UCSD-AML1 (cell line): ENCODE measurements at regions not wholly inside any gene's neighbourhood (a gene's known extent, or its start where the extent isn't known, plus 50 kb on each side); places are given as distances from the start of the nearest gene placed in this dataset.
"Not testable (repeated sequence)": the region's sequence is repeated elsewhere in the genome, so short reads cannot be mapped to it uniquely, and the experiment has no call there.

Experiments used
- DNase-seq: peaks from one replicate; lab custom pipeline; 2025; ENCODE audit not compliant: unreplicated experiment; lab: John Stamatoyannopoulos, UW

DNA sequence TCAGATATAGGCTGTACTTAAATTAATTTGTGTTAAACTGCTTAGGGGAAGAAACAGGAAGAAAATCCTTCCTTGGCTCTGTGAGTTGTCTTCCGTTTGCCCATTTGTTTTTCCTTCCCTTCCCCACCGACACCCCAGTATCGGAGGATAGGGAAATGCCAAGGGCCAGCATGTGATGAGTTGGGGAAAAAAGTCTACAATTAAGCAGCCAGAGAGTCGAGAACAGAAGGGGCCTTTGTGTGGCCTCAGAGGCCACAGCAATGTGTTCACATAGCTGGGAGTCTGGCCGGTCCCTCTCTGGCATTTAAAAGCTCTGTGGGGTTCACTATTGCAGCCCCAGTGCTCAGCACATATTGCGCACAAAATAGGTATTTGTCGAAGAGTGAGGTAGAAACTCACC, 489.3 kb downstream of the MATN1 start:
- DNase-seq, result no peak

- DNase-seq, result no peak
These were observed 491.0 kb downstream of the MATN1 start for GRCh38 chr1:30232288-30232899.

- no peak for DNase-seq
These were observed 493.4 kb downstream of the MATN1 start for GRCh38 chr1:30229960-30230359.

DNA sequence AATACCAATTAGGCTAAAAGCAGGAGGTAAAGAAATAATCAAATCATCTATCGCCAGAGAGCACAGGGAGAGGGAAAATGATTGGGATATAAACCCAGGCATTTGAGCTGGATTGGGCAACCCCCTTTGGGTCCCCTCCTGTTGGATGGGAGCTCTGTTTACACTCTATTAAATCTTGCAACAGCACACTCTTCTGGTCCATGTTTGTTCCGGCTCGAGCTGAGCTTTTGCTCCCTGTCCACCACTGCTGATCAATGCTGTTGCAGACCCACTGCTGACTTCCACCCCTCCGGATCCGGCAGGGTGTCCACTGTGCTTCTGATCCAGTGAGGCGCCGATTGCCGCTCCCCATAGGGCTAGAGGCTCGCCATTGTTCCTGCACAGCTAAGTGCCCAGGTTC, 493.8 kb downstream of the MATN1 start:
- no peak for DNase-seq

DNA sequence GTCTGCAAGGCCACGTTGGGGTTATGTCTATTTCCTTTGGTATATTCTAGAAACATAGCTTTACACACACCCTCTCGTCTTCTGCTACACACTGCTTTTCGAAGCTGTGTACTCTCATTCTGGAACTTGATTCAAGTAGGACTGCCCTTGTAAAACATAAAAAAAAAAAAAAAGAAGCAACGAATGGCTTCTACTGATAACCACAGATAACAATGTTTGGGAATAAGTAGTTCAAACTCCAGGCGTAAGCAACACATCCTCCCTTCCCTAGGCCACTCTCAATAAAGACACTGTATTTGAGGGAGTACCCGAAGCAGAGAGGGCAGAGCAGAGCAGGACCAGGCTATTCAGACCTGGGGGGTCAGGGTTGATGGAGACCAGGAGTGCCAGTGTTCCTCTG, 496.7 kb downstream of the MATN1 start:
- DNase-seq, result no peak

DNA sequence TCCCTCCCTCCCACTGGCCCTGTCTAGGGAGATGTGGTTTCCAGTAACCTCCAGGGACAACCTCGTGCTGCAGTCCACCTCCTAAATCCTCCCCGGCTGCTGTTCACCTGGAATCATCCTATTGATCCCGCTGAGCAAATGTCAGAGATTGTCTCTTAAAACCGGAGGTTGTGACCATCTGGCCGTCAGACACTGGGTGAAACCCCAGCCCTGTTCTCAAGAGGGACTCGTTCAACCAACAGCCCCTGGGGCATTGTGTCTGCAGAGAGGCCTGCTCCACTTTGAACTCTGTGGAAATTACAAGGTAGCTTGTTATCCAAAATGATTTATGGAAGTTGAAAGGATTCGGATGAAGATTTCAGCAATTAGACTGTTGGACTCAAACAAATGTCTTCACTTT, 498.0 kb downstream of the MATN1 start:
- no peak for DNase-seq

- no peak for DNase-seq
These were observed 503.7 kb downstream of the MATN1 start for GRCh38 chr1:30219675-30220074.

- DNase-seq, result no peak
These were observed 504.9 kb downstream of the MATN1 start for GRCh38 chr1:30218438-30218837.

DNA sequence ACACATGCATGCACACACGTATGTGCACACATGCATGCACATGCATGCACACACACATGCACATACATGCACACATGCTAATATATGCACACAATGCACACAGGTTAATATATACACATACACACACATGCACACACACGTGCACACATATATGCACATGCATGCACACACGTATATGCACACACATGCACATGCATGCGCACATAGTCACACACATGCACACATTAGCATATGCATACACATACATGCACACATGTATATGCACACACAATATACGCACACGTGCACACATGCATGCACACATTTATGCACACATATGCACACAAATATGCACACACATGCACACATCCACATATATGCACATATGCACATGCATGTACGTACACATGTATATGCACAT, 506.8 kb downstream of the MATN1 start:
- DNase-seq, result no peak

DNA sequence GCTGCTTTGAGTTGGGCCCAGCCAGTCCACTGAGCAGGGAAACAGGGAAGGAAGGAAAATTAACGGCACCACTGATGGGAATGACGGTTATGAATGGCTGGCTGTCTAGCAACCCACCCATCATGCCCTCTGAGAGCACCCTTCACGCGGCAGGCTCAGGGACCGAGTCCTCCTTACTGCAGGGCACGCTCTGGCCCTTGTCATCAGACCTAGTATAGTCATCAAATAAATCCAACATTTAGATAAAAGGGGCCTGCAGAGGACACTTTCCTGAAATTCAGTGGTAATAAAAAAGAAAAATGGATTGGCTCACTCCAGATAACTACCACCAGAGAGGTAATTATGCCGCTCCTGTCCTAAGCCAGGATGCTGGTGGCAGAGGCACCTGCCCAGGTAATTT, 509.4 kb downstream of the MATN1 start:
- no peak for DNase-seq

DNA sequence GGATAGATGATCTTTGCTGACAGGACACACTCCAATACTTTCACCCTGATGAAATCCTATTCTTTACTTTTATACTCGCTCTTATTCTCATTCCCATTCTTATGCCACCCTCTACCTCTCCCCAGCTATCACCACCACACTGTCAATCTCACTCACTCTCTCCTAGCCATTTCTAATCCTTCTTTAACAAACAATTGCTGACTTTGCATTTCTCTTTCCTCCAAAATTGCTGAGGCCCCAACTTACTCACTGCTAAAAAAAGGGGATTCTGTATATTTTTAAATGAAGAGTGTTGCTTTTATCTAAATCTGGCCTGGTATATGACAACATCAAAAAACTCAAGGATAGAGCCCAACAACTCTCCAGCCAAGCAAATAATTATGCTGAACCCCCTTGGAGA, 515.4 kb downstream of the MATN1 start:
- not testable (repeated sequence) for DNase-seq

- not testable (repeated sequence) for DNase-seq
These were observed 516.8 kb downstream of the MATN1 start for GRCh38 chr1:30206631-30207030.

DNA sequence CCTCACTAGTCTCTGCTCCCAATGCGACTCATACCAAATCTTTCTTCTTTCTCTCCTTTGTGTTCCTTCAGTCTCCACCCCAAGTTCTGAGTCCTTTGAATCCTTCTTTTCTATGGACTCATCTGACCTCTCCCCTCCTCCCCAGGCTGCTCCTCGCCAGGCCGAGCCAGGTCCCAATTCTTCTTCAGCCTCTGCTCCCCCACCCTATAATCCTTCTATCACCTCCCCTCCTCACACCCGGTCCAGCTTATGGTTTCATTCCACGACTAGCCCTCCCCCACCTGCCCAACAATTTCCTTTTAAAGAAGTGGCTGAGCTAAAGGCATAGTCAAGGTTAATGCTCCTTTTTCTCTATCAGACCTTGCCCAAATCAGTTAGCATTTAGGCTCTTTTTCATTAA, 518.5 kb downstream of the MATN1 start:
- not testable (repeated sequence) for DNase-seq

DNA sequence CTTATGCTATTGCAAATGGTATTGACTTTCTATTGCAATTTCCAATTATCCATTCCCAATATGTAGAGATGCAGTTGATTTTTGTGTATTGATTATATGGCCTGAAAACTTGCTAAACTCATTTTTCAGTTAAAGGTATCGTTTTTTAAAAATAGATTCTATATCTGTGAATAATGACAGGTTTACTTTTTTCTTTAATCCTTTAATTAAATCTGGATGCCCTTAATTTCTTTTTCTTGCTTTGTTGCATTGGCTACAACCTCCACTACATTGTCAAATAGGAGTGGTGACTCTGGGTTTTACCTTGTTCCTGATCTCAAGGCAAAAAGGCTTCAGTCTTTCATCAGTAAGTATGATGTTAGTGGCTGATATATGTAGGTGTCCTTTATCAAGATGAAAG, 522.4 kb downstream of the MATN1 start:
- DNase-seq, result no peak

GRCh38 chr1:30200161-30200560, 523.2 kb downstream of the MATN1 start:
- no peak for DNase-seq

GRCh38 chr1:30199563-30199962, 523.8 kb downstream of the MATN1 start:
- no peak for DNase-seq

DNA sequence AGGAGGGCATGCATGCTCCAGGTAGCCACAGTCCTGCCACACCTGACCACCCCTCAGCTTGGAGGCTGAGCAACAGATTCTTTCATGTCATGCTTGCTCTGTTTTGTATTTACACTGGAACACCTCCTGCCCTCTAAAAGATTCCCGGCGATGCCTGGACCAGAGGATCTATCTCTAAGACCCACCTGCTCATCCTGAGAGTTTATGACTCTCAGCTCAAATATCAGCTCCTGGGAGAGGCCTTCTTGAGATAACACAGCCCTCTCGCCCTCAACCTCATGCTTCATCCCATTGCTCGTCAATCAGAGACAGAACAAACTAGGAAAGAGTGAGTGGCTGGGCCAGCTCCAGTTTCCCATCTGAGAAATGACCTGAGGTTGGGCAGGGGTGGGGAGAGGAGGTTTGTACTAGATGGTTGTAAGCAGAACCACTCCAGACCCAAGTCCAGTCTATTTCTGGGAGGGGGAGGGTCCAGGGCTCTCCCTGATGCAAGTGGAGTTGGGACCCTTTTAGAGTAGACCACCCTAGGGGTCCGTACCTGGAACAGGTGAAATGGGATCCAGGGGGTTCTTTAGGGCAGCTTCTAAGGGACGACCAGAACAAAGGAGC, 524.5 kb downstream of the MATN1 start:
- no peak for DNase-seq

DNA sequence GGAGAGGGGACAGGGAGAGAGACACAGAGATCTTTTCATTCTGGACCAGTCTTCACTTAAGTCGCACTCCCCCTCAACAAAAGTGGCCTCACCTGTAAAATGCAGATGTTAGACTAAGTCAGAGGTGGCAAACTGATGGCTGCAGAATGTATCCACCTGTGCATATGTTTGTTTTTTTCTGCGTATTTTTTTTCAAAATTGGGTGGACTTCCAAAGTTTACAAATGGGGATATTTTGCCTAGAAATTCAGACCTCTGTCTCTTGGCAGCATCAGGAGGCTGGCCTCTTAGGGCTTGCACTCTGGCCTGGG, 525.0 kb downstream of the MATN1 start:
- DNase-seq, result no peak

DNA sequence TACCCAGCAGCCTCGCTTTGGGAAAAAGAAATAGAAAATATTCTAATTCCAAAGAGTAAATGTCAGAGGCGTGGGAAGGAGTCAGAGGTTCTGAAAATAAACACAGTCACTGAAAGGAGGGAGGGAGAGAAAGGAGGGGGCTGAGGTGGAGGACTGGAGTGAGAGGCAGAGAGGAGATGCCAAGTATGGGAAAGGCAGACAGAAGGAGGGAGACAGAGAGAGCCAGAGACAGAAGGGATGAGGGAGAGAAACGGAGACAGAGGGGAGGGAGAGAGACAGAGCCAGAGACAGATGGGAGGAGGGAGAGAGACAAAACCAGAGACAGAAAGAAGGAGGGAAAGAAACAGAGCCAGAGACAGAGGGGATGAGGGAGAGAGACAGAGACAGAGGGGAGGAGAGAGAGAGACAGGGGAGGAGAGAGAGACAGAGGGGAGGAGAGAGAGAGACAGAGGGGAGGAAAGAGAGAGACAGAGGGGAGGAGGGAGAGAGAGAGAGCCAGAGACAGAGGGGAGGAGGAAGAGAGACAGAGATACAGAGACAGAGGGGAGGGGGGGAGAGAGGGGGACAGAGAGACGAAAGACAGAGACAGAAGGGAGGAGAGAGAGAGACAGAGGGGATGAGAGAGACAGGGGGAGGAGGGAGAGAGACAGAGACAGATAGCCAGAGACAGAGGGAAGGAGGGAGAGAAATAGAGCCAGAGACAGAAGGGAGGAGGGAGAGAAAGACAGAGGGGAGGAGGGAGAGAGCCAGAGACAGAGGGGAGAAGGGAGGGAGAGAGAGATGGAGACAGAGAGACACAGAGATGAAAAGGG, 525.5 kb downstream of the MATN1 start:
- no peak for DNase-seq

GRCh38 chr1:30196872-30197638, 526.3 kb downstream of the MATN1 start:
- no peak for DNase-seq

DNA sequence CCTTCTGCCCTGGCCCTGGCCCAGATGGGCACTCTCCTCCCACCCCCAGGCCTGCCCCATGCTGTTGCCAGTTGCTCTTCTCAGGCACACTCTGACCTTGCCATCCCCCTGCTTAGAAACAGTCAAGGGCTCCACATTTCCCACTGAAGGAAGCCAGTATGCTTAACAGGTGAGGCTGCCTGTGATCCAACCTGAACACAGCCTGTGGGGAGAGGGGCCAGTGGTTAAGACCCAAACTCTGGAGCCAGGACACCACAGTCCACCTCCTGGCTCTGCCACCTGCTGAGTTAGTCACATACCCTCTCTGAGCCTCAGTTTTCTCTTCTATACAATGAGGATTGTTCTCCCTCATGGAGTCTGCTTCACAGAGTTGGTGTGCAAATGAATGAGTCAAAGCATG, 526.9 kb downstream of the MATN1 start:
- DNase-seq, result no peak
